ENCODE measurements at regions not wholly inside any gene's neighbourhood (a gene's known extent, or its start where the extent isn't known, plus 50 kb on each side); places are given as distances from the start of the nearest gene placed in this dataset.

GRCh38 chr3:18680758-18681157 is 255.6 kb upstream of the SATB1 start:
- no peak for TF ChIP-seq CTCF (IDR thresholded peaks at IDR 0.05; ENCODE audit: low read depth, low read length)
- DNase-seq (ENCODE audit: low read depth in 2 of 2), result no peak
- no peak overlapping the region for H3K4me3 ChIP-seq (replicated peaks in 1 of 2; ENCODE audit: low read depth in 2 of 2, low read length in 2 of 2)

GRCh38 chr3:18679238-18679637 is 254.1 kb upstream of the SATB1 start:
- DNase-seq (ENCODE audit: low read depth in 2 of 2), result no peak

GRCh38 chr3:18675197-18675596 is 250.1 kb upstream of the SATB1 start:
- TF ChIP-seq CTCF (IDR thresholded peaks at IDR 0.05; ENCODE audit: low read depth, low read length), result no peak
- DNase-seq (ENCODE audit: low read depth in 2 of 2), result no peak
- no peak overlapping the region for H3K4me3 ChIP-seq (replicated peaks in 1 of 2; ENCODE audit: low read depth in 2 of 2, low read length in 2 of 2)

More at GRCh38 chr3:18679238-18679637, 254.1 kb upstream of the SATB1 start:
- TF ChIP-seq CTCF (IDR thresholded peaks at IDR 0.05; ENCODE audit: low read depth, low read length), result no peak
- no peak overlapping the region for H3K4me3 ChIP-seq (replicated peaks in 1 of 2; ENCODE audit: low read depth in 2 of 2, low read length in 2 of 2)

GRCh38 chr3:18672561-18672960 is 247.4 kb upstream of the SATB1 start:
- no peak for TF ChIP-seq CTCF (IDR thresholded peaks at IDR 0.05; ENCODE audit: low read depth, low read length)
- no peak overlapping the region for H3K4me3 ChIP-seq (replicated peaks in 1 of 2; ENCODE audit: low read depth in 2 of 2, low read length in 2 of 2)
- no peak for DNase-seq (ENCODE audit: low read depth in 2 of 2)

GRCh38 chr3:18670759-18671158 is 245.6 kb upstream of the SATB1 start:
- TF ChIP-seq CTCF (IDR thresholded peaks at IDR 0.05; ENCODE audit: low read depth, low read length), result no peak
- H3K4me3 ChIP-seq (replicated peaks in 1 of 2; ENCODE audit: low read depth in 2 of 2, low read length in 2 of 2), result no peak overlapping the region
- DNase-seq (ENCODE audit: low read depth in 2 of 2), result no peak

GRCh38 chr3:18669374-18669773 is 244.2 kb upstream of the SATB1 start:
- TF ChIP-seq CTCF (IDR thresholded peaks at IDR 0.05; ENCODE audit: low read depth, low read length), result no peak
- no peak for DNase-seq (ENCODE audit: low read depth in 2 of 2)
- H3K4me3 ChIP-seq (replicated peaks in 1 of 2; ENCODE audit: low read depth in 2 of 2, low read length in 2 of 2), result no peak overlapping the region

GRCh38 chr3:18667552-18667951 is 242.4 kb upstream of the SATB1 start:
- no peak for TF ChIP-seq CTCF (IDR thresholded peaks at IDR 0.05; ENCODE audit: low read depth, low read length)
- no peak for DNase-seq (ENCODE audit: low read depth in 2 of 2)
- H3K4me3 ChIP-seq (replicated peaks in 1 of 2; ENCODE audit: low read depth in 2 of 2, low read length in 2 of 2), result no peak overlapping the region
